ENCODE measurements at regions not wholly inside any gene's neighbourhood (a gene's known extent, or its start where the extent isn't known, plus 50 kb on each side); places are given as distances from the start of the nearest gene placed in this dataset.

DNA sequence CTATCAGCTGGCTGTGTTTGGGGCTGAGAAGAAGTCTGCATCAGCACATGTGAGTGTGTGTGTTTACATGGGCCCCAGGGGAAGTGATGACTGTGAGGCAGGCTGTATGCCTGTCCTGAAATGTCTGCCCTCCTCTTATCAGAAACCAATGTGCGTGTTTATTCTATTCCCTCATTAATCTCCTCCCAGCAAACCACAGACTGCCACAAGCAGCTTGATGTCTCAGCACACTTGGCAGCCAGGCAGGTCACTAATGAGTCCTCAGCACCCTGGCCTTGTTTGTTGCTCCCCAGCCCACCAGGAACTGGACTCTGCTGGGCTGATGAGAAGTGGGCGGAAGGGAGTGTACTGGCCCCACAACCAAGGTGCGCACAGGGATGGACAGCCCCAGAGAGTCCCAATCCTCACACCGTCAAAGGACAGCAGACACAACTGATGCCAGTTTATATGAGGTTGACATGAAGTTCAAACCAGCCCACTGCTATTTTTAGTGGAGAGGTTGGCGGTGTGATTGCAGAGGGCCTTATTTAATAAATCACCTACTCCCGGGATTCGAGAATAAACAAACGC is 225.8 kb downstream of the ETS1 start:
- DNase-seq: no peak

DNA sequence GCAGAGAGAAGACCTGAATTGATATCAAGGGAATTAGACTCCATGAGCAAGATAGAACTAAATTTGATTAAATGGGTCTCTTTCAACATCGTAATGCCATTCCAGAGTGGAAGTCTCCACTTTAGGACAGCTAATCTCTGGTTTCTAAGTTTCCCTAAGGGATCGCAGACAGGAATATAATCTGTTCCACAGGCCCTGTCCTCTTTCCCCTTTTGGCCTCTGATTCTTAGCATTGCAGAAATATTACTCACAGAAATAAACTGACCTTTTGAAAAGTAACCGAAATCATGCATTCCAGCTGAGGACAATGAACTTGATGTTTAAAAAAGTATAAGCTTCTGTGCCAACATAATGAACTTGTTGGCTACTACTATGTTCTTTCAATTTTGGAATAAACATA is 227.8 kb downstream of the ETS1 start:
- no peak for DNase-seq

DNA sequence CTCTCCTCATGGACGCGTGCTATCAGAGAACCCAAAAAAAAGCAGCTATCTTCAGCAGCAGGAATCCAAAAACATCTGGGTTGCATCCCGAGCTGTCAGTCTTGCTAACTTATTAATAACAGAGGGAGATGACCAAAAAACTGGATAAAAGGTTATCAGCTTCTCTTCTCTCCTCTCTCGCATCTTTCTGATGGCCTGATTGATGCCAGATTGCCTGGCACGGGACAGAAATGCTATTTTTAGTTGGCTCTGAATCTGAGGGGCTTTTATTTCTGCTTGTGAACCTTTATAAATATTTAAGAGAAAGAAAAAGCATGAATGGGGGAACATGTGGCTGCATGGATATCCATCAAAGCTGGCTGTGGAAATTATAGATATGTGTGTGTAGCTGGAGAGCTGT is 230.3 kb downstream of the ETS1 start:
- DNase-seq: no peak

DNA sequence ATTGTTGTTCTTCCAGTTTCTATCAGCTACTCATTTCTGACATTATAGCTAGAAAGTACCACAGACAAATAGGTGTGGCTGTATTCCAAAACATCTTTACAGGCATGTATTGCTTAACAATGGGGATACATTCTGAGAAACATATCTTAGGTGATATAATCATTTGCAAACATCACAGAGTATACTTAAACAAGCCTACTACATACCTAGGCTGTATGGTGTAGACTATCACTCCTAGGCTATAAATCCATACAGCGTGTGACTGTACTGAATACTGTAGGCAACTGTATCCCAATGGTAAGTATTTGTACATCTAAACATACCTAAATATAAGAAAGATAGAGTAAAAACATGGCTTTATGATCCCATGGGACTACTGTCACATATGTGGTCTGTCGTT is 231.8 kb downstream of the ETS1 start:
- no peak for DNase-seq

DNA sequence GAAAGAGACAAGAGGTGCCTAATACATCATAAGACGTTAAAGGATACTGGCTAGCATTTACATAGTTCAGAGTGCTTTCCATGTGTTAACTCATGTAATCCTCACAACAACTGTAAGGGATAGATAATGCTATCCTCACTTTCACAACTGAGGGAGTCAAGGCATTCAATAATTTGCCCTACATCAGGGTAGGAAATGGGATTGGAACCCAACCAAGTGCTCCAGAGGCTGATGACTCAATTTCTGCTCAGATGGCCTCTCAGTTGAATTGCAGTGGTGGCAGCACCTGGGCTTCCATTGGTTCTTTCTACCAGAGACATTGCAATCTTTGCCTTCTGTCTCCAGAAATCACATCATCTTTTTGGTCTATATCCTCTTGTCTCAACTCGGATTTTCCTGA is 232.9 kb downstream of the ETS1 start:
- no peak for DNase-seq

DNA sequence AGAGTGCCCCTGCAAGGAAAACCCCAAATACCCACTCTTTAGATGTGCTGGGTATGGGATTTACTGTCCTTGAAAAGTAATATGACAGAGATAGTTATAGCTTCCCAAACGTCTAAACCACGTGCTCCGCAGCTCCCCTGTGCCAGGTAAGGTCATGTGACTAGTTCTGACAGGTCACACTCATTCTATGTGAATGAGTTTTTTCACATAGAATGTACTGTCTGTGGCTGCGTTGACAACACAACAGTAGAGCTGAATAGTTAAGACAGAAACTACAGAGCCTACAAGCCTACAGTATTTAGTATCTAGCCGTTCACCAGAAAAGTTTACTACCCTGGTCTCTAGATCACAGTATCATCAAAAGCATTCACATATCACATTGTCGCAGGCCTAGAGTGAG is 236.2 kb downstream of the ETS1 start:
- no peak for DNase-seq

DNA sequence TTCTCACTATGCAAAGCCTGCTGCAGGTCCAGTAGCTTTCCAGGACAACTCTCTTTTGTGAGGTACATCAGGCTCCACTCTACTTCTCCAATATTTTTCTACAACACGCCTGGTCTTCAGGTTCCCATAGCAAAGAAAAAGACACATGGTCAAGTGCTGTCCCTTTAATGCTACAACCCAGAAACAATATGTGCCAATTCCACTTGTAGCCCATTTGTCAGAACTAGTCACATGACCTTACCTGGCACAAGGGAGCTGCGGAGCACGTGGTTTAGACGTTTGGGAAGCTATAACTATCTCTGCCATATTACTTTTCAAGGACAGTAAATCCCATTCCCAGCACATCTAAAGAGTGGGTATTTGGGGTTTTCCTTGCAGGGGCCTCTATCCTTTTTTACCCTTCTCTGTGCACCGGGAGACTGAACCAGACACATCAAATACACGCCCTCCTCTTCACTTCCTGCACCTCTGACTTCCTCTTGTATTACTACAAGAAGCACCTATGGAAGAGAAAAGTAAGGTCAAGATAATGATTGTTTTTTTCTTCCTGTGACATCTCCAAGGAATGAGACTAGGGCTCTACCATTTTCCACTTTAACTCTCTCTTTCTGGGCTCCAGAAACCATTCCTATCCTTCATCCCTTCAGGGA is 237.6 kb downstream of the ETS1 start:
- DNase-seq: no peak

DNA sequence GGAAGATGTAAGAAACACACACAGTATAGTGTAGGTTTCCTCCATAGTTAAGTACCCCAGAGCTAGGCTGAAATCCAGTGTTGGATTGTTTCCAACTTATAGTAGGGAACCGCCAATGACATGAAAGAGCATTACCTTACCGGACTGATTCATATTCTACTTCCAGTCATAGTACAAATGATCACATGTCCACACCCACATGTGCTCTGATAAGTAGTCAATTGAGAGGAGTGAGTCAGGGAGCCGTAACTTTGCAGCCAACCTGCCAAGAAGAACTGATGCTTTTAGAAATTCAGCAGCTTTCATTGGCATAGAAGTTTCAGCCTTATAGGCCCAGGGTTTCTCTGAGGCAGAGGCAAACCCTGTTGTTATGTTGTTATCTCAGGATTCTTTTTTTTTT is 240.6 kb downstream of the ETS1 start:
- DNase-seq: no peak

DNA sequence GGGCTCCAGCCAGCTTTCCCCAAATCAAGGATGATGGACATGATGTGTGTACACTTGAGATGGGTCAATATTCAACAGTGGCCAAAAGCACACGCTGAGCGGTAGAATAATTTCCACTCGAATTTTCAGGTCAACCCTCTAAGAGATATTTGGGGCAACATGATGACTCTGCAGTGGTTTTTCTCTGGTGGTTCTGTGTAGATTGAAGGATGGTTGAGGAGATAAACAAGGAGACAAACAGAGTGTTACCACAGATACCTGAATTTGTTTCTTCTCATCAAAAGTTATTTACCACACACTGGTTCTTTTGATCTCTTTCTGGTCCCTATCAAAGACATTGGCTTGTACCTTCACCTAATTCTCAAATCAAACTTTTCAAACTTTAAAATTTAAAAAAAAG is 242.0 kb downstream of the ETS1 start:
- no peak for DNase-seq

DNA sequence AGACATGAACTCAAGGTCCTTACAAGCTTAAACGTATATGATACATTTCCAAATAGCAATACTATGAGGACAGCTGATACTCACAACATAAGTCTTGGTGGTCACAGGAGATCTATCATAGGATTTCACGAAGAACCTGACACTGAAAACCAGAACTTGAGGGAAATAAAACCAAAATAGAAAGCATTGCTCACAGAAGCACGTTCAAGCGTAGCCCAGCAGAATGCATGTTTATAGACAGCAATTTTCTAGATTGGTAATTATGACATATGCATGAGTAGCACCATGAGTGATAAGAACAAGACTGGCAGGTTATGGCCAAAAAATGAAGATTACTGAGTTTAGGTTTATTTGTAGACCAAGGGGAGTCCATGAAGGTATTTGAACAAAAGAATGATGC is 243.5 kb downstream of the ETS1 start:
- no peak for DNase-seq

DNA sequence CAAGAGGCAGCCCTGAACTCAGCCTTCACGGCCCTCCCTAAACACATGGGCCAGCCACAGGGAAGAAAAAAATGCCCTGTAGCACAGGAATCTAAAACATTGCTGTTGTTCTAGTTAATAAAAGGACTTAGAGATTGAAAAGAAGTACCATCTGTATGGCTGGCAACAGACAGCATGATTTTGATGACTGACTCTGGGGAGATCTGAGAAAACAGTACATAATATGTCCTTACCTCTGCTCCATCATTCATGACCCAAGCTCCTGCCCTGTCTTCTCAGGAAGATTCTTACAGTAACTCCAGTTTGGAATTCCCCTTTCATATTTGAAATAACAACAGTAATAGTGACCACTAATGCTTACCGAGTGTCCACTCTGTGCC is 244.2 kb downstream of the ETS1 start:
- no peak for DNase-seq

DNA sequence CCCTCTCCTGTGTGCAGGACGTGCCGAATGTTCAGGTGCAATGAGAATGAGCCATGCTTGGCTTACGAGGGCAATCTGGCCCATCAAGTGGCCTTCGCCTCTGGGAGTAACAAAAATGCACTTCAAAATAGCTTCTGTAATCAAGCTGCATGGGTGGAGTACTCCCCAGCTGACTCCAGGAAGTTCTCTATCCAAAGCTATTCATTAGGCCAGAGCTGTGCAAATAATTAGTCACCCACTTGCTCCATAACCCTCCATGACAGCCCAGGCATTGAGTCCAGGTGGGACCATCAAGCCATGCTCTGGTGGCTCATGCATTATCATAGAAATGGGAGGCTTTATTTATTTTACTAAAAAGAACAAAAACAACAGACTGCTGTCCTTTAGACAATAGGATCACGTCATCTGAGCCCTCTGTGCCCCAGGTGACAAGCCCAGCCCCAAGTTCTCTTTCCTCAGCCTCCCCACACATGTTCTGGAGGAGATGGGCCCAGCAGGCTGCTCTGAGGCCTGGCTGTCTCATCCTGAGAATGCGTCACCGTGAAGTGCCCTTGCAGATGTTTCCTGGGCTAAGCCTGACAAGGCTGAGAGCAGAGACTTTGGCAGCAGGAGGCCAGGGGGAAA is 244.7 kb downstream of the ETS1 start:
- peak; percentile 68 for DNase-seq

DNA sequence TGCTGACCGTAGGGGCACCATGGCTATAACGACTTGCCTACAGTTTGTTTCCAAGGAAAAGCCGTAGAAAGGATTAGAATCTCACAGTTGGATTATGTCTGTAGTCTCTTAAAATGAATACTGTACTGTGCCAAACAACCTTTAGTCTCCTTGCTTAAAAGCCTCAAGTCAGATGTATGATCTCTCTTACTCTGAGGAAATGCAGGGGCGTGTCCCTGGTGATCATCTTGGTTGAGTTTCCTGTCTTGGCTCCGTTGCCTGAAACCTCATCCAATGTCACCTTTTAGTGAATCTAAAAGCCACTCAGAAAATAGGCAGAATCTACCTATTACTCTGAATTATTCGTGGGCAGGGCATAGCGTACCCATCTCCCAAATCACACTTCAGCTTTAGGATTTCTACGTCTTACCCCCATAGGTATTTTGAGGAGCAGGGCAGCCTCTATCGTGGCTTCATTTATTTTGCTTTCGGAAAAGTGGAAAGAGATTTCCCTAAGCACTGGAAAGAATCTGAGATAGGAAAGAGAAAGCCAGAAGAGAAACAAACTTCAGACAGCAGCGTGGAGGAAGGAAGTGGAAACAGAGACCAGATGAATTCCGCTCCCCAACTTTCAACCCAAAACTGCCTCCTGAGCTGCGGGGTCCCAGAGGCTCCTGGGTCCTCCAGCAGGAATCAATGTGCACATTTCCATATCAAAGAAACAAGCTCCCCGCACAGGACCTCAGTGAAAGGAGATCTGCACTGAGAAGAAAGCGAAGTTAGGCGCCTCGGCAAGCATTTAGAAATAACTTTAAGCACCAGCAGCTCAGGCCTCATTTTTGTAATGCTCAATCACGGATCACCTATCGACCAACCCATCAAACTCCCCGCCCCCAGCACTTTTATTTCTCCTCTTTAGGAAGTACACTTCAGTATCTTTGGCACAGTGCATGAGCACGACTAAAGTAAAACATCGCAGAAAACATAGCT is 245.8 kb downstream of the ETS1 start:
- DNase-seq: peak; percentile 26

DNA sequence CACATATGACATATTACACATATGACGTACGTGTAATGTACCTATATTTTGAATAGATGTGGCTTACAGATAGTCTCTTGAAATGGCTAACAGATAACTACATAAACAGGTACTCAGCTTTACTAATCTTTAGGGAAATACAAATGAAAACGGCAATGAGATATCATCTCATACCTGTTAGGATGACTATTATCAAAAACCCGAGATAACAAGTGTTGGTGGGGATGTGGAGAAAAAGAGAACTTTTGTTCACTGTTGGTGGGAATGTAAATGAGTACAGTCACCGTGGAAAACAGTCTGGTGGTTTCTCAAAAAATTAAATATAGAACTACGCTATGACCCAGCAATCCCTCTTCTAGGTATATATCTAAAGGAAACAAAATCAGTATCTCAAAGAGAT is 247.6 kb downstream of the ETS1 start:
- DNase-seq: no peak

DNA sequence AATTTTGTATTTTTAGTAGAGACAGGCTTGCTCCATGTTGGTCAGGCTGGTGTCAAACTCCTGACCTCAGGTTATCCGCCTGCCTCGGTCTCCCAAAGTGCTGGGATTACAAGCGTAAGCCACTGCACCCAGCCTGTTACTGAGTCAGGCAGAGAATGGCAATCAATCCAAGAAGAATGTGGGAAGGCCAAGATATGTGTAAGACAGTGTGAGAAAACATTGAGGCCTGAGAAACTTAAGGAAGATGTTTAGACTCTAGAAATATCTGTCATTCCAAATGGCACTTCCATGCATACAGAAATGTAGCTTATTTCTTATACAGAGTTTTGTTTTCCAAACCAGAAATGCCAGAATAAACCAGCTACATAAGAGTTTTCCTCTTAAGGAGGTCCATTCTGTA is 248.5 kb downstream of the ETS1 start:
- DNase-seq: no peak

DNA sequence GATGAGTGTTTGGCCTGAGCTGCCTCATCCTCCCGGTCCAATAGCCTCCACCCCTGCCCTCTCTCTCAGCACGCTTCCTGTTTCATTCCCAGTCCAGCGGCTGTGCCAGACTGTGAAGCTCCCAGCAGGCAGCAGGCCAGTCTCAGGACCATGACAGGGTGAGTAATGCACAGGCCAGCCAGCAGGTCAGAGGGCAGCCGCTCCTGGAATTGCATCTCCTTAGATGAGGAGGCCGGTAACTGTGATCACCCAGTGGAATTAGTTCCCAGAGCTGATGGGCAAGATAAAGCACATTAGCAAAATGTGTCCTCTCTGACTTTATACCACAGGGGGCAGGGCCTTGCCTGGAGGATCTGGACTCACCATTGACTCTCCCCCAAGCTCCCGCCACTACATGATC is 251.2 kb downstream of the ETS1 start:
- DNase-seq: no peak

DNA sequence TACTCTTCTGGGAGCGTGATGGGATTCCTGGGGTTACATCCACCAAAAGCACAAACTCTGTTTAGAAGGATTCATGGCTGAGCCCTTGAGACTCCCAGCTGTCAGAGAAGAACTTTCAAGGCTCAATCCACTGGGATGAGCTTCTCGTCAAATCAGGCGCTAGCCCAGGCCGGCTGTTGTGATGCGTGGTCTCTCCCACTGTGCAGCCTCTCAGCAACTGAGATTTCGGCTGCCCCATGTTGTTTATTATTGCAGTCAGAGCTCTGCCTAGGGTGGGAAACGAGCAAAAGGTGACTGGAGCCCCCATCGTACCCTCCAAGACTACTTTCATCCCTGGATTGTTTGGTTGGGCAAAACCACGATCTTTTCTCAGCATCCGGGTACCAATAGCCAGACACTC is 251.6 kb downstream of the ETS1 start:
- DNase-seq: no peak

DNA sequence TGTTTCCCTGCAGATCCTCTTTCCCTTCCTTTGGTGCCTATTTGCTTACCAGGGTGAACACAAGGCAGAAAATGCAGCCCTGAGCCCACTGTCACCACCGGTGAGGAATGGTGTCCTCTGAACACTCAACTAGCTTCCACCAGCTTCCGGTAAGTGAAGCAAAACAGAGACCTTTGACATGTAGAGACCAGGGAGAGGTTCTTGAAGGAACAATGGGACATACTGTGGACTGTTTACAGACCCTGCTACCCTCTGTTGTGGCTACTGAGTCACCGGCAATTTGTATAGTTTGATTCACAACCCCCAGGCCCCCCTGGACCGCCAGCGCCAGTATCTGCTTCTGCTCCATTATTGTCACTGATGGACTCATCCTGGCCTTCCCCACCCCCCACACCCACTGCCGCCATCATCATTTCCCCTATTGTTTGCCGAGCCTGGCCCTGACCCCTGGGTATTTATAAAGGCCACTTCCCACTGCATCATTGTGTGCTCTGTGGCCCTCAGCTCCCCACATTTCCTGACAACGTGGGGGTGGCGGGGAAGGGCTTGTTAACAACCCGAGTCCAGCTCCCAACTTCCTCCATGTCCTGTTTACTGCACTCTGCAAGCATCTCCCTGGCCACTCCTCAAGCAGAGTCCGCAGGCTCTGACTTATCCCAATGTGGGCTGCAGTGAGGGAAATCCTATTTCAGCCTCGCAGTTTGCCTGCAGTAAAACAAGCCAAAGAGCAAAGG is 252.9 kb downstream of the ETS1 start:
- peak; percentile 45 for DNase-seq

DNA sequence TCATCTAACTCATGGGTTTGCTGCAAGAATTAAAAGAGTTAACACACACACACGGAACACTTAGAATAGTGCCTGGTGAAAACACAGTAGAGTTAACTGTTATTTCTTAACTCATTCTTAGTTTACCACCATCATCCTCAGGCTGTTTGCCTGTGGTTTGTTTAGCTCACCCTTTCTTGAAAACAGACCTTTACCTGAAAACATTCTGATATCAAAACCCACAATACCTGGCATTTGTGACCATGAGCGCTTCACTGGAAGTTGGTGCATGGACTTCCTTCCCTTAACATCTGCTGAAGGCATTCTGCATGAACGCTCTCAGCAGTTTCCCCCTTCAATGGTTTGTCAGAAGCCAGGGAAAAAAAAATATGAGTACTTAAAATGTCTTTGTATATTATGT is 256.0 kb downstream of the ETS1 start:
- DNase-seq: no peak

DNA sequence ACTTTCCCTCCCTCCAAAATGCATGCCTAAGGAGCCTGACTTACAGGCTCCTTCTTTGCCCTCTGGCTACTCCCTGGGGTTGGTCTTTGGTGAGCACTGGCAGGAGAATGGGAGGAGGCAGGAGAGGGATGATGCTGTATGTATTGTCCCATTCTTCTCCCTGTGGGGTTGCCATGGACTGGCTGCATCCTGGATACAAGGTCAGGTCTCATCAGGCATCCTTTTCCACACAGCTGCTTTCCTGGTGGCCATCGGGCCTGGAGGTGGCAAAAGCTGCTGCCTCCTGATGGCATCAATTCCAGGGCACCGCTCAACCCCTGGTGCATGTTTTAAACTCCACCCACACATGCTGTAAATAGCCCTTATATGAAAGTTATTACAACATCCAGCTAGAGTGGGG is 257.2 kb downstream of the ETS1 start:
- no peak for DNase-seq

DNA sequence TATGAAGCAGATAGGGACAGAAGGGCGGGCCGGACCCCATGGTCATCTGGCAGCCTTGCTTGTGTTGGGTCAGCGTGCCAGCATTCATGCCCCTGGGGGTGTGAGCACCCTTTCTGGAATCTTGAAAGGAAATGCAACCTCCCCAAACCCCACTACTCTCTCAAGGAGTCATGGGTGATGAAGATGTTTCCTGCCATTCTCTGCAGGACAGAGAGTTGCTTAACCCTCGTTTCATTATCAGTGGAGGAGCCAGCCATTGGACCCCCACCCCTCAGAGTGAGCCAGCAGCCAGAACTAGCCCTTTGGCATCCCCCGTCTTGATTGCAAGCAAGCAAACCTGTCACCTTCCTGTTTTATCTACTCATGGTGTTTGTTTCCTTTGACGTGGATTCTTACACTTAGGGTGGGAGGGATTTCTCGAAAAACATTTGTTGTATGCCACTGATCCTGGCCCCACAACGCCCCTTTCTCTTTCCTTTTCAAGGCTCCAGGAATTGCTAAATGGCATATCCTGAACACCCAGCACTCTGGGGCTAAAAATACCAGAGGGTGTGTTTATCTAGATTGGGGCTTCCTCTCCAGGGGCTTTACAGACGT is 258.3 kb downstream of the ETS1 start:
- DNase-seq: no peak

DNA sequence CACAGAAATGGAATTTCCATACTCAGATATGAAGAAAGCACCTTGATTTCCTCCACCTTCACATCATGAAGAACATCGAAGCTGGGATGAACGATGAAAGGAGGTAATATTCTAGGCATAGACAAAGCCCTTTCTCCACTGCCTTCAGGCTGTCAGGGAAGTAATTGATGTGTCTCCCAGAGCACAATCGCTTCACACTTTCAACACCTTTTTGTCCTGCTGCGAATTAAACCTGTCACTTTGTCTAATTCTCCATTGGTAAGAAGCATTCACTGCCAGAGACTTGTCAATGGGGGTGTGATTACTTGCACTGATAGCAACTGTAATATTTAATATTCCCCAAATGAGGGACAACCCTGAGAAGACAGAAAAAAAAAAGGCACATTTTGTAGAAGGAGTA is 260.1 kb downstream of the ETS1 start:
- no peak for DNase-seq

DNA sequence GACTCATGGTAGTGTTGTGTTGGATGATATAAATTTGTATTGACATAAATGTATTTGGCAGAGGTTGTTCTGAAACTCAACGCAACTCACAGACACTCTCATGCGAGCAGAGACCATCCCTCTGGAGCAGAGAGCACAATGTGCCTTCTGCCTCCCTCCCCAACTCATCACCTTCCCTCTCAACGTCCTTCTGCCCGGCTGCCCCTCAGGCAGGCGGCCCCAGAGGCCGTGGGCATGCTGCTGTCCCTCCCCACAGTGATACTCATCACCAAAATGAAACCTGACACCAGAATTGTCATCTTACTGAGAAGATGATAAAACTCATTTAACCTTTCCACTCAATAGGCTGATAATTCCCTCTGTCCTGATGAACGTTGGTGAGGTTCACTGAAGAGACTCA is 260.6 kb downstream of the ETS1 start:
- DNase-seq: no peak

Measured in right hindlimb (tissue), 1 donor.